ENCODE measurements at regions not wholly inside any gene's neighbourhood (a gene's known extent, or its start where the extent isn't known, plus 50 kb on each side); places are given as distances from the start of the nearest gene placed in this dataset.
"Not testable (repeated sequence)": the region's sequence is repeated elsewhere in the genome, so short reads cannot be mapped to it uniquely, and the experiment has no call there.

DNA sequence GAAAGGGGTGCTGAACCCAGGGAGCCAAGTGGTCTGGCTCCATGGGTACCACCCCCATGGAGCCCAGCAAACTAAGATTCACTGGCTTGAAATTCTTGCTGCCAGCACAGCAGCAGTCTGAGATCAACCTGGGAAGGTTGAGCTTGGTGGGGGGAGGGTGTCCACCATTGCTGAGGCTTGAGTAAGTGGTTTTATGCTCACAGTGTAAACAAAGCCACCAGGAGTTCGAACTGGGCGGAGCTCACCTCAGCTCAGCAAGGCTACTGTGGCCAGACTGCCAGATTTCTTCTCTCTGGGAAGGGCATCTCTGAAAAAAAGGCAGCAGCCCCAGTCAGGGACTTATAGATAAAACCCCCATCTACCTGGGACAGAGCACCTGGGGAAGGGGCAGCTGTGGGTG, 1021.8 kb upstream of the SPRY2 start:
- H3K36me3 ChIP-seq (ENCODE audit: control insufficient read depth in 5 of 5, insufficient read depth in 5 of 5, low read length in 5 of 5); H3K4me1 ChIP-seq (ENCODE audit: control insufficient read depth in 5 of 5, insufficient read depth in 5 of 5, low read length in 5 of 5); H3K27ac ChIP-seq (ENCODE audit: low read depth, low read length); H3K4me3 ChIP-seq (ENCODE audit: low read depth in 1 of 5, low read length in 5 of 5); H3K27me3 ChIP-seq (ENCODE audit: control insufficient read depth in 5 of 5, insufficient read depth in 4 of 5, low read length in 5 of 5); H3K9me3 ChIP-seq (ENCODE audit: control insufficient read depth in 5 of 5, low read length in 5 of 5); H3K9ac ChIP-seq (ENCODE audit: low read length in 5 of 5): not testable (repeated sequence)

DNA sequence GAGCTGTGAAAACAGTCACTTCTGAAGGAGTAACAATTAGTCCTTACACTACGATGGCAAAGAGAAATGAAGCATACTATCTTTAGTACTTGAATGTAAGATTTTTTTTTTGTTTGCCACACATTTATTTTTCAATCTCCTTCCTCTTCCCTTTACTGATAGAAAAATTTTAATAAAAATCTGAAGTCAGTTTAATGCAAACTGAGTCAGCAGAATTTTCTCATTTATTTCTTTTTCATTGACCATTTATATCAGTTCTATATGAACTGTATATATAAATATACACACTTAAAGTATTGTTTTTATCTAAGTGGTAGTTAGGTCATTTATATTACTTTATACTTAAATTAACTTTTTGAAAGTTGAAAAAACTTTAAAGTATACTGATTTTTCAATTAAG, 1009.1 kb upstream of the SPRY2 start:
- Histone ChIP-seq H3K27ac (ENCODE audit: low read depth, low read length) (no peak overlapping the region), H3K4me1 (ENCODE audit: control insufficient read depth in 5 of 5, insufficient read depth in 5 of 5, low read length in 5 of 5) (no peaks in the 10 kb centered on the region), H3K9ac (ENCODE audit: low read length in 5 of 5) (no peak overlapping the region), H3K36me3 (ENCODE audit: control insufficient read depth in 5 of 5, insufficient read depth in 5 of 5, low read length in 5 of 5) (no peaks in the 10 kb centered on the region), H3K4me3 (ENCODE audit: low read depth in 1 of 5, low read length in 5 of 5) (no peak overlapping the region), H3K9me3 (ENCODE audit: control insufficient read depth in 5 of 5, low read length in 5 of 5) (no peaks in the 10 kb centered on the region), H3K27me3 (ENCODE audit: control insufficient read depth in 5 of 5, insufficient read depth in 4 of 5, low read length in 5 of 5) (no peaks in the 10 kb centered on the region)

DNA sequence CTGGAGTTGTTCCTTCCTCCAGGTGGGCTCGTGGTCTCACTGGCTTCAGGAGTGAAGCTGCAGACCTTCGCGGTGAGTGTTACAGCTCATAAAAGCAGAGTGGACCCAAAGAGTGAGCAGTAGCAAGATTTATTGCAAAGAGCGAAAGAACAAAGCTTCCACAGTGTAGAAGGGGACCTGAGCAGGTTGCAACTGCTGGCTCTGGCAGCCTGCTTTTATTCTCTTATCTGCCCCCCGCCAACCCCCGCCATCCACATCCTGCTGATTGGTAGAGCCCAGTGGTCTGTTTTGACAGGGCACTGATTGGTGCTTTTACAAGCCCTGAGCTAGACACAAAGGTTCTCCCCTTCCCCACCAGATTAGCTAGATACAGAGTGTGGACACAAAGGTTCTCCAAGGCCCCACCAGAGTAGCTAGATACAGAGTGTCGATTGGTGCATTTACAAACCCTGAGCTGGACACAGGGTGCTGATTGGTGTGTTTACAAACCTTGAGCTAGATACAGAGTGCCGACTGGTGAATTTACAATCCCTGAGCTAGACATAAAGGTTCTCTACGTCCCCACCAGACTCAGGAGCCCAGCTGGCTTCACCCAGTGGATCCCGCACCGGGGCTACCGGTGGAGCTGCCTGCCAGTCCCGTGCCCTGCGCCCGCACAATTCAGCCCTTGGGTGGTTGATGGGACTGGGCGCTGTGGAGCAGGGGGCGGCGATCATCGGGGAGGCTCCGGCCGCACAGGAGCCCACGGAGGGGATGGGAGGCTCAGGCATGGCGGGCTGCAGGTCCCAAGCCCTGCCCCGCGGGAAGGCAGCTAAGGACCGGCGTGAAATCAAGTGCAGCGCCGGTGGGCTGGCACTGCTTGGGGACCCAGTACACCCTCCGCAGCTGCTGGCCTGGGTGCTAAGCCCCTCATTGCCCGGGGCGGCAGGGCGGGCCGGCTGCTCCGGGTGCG, 999.5 kb upstream of the SPRY2 start:
- H3K4me1 ChIP-seq (ENCODE audit: control insufficient read depth in 5 of 5, insufficient read depth in 5 of 5, low read length in 5 of 5); H3K27me3 ChIP-seq (ENCODE audit: control insufficient read depth in 5 of 5, insufficient read depth in 4 of 5, low read length in 5 of 5); H3K27ac ChIP-seq (ENCODE audit: low read depth, low read length); H3K9me3 ChIP-seq (ENCODE audit: control insufficient read depth in 5 of 5, low read length in 5 of 5); H3K4me3 ChIP-seq (ENCODE audit: low read depth in 1 of 5, low read length in 5 of 5); H3K36me3 ChIP-seq (ENCODE audit: control insufficient read depth in 5 of 5, insufficient read depth in 5 of 5, low read length in 5 of 5); H3K9ac ChIP-seq (ENCODE audit: low read length in 5 of 5): not testable (repeated sequence)

DNA sequence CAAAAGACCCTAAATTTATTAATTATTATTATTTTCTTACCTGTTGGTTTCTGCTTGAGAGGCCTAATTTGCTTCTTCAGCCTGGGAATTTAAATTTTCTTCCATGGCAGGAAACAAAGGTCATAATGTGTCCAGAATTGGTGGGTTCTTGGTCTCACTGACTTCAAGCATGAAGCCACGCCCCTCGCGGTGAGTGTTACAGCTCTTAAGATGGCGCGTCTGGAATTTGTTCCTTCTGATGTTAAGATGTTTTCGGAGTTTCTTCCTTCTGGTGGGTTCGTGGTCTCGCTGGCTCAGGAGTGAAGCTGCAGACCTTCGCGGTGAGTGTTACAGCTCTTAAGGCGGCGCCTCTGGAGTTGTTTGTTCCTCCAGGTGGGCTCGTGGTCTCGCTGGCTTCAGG, 998.7 kb upstream of the SPRY2 start:
- H3K27ac ChIP-seq (ENCODE audit: low read depth, low read length); H3K27me3 ChIP-seq (ENCODE audit: control insufficient read depth in 5 of 5, insufficient read depth in 4 of 5, low read length in 5 of 5); H3K4me3 ChIP-seq (ENCODE audit: low read depth in 1 of 5, low read length in 5 of 5); H3K9ac ChIP-seq (ENCODE audit: low read length in 5 of 5); H3K4me1 ChIP-seq (ENCODE audit: control insufficient read depth in 5 of 5, insufficient read depth in 5 of 5, low read length in 5 of 5); H3K9me3 ChIP-seq (ENCODE audit: control insufficient read depth in 5 of 5, low read length in 5 of 5); H3K36me3 ChIP-seq (ENCODE audit: control insufficient read depth in 5 of 5, insufficient read depth in 5 of 5, low read length in 5 of 5): not testable (repeated sequence)

DNA sequence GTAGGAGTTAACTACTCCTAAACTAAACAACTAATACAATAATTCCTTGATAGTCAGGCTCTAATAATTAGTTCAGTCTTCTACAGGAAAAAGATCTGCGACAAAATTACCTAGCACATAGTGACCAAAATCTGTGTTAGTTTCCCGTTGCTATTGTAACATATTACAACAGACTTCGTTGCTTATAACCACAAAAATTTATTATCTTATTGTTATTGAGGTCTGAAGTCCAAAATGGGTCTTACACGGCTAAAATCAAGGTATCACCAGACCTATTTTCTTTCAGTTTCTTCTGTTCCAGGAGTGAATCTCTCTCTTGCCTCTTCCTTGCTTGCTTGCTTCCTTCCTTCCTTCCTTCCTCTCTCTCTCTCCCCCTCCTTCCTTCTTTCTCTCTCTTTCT, 993.6 kb upstream of the SPRY2 start:
- Histone ChIP-seq H3K27me3 (ENCODE audit: control insufficient read depth in 5 of 5, insufficient read depth in 4 of 5, low read length in 5 of 5) (no peaks in the 10 kb centered on the region), H3K9me3 (ENCODE audit: control insufficient read depth in 5 of 5, low read length in 5 of 5) (peaks cover 0 to 10% (median 6%) of the 10 kb centered on the region in 5 donors), H3K36me3 (ENCODE audit: control insufficient read depth in 5 of 5, insufficient read depth in 5 of 5, low read length in 5 of 5) (no peaks in the 10 kb centered on the region), H3K4me1 (ENCODE audit: control insufficient read depth in 5 of 5, insufficient read depth in 5 of 5, low read length in 5 of 5) (no peaks in the 10 kb centered on the region), H3K27ac (ENCODE audit: low read depth, low read length) (no peak overlapping the region), H3K4me3 (ENCODE audit: low read depth in 1 of 5, low read length in 5 of 5) (no peak overlapping the region), H3K9ac (ENCODE audit: low read length in 5 of 5) (no peak overlapping the region)

DNA sequence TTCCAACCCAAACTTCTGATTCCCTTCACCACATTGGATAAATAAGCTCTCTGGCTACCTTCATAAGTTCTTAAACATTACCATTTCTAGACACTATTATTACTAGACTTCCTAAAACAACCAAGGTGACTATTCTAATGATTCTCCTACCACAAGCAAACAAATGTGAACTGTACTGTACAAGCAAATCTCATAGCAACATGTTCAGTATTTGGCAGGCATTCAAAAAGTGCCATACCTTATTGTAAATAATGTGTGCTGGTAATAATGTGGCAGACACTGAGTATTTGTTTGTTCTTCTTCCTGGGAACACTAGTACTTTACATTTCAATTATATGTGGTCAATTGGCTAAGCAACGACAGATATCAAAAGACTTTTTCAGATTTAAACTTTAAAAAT, 986.0 kb upstream of the SPRY2 start:
- no peak overlapping the region for H3K27ac ChIP-seq (ENCODE audit: low read depth, low read length)
- no peaks in the 10 kb centered on the region for H3K4me1 ChIP-seq (ENCODE audit: control insufficient read depth in 5 of 5, insufficient read depth in 5 of 5, low read length in 5 of 5)
- no peaks in the 10 kb centered on the region for H3K36me3 ChIP-seq (ENCODE audit: control insufficient read depth in 5 of 5, insufficient read depth in 5 of 5, low read length in 5 of 5)
- peaks cover 0 to 10% (median 6%) of the 10 kb centered on the region in 5 donors for H3K9me3 ChIP-seq (ENCODE audit: control insufficient read depth in 5 of 5, low read length in 5 of 5)
- no peak overlapping the region for H3K9ac ChIP-seq (ENCODE audit: low read length in 5 of 5)
- H3K4me3 ChIP-seq (ENCODE audit: low read depth in 1 of 5, low read length in 5 of 5), result no peak overlapping the region
- no peaks in the 10 kb centered on the region for H3K27me3 ChIP-seq (ENCODE audit: control insufficient read depth in 5 of 5, insufficient read depth in 4 of 5, low read length in 5 of 5)

DNA sequence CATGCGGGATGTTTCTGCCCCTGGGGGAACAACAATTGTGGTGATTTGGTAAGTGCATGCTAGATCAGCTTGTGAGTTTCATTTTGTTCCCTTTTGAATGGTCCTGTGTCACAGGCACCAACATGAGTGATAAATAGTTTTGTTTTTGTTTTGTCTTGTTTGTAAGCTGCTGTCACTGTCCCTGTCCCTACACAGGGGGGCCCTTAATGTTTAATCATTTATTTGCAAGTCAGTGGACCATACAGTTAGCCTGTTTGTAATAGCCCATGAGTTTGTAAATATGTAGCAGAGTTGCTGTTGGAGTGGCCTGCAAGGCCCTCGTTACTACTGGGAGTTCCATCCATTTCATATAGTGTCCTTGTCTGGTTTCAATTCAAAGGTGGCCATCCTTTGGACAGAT, 979.6 kb upstream of the SPRY2 start:
- no peak overlapping the region for H3K4me3 ChIP-seq (ENCODE audit: low read depth in 1 of 5, low read length in 5 of 5)
- H3K27ac ChIP-seq (ENCODE audit: low read depth, low read length), result no peak overlapping the region
- H3K27me3 ChIP-seq (ENCODE audit: control insufficient read depth in 5 of 5, insufficient read depth in 4 of 5, low read length in 5 of 5), result no peaks in the 10 kb centered on the region
- no peaks in the 10 kb centered on the region for H3K4me1 ChIP-seq (ENCODE audit: control insufficient read depth in 5 of 5, insufficient read depth in 5 of 5, low read length in 5 of 5)
- H3K9me3 ChIP-seq (ENCODE audit: control insufficient read depth in 5 of 5, low read length in 5 of 5), result no peaks in the 10 kb centered on the region
- no peaks in the 10 kb centered on the region for H3K36me3 ChIP-seq (ENCODE audit: control insufficient read depth in 5 of 5, insufficient read depth in 5 of 5, low read length in 5 of 5)
- H3K9ac ChIP-seq (ENCODE audit: low read length in 5 of 5), result no peak overlapping the region

DNA sequence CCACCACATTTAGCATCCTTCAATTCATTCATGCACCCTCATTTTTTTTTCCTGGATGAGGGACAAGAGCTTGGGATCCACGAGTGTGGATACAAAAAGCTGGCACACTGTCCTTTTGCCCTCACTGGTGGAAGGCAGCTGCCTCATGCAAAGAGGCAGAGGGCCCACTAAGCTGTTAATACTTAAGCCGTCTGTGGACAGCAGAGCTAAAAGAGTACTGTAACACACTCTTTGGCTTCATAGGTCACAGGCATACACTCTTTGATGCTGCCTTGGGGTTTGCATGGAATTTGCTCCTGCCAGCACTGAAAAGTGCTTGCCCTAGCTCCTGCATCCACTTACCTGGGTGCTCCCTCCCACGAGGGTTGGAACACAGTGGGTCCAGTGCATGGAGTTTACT, 978.4 kb upstream of the SPRY2 start:
- no peaks in the 10 kb centered on the region for H3K36me3 ChIP-seq (ENCODE audit: control insufficient read depth in 5 of 5, insufficient read depth in 5 of 5, low read length in 5 of 5)
- H3K9me3 ChIP-seq (ENCODE audit: control insufficient read depth in 5 of 5, low read length in 5 of 5), result no peaks in the 10 kb centered on the region
- no peak overlapping the region for H3K9ac ChIP-seq (ENCODE audit: low read length in 5 of 5)
- H3K27ac ChIP-seq (ENCODE audit: low read depth, low read length), result no peak overlapping the region
- H3K27me3 ChIP-seq (ENCODE audit: control insufficient read depth in 5 of 5, insufficient read depth in 4 of 5, low read length in 5 of 5), result no peaks in the 10 kb centered on the region
- H3K4me1 ChIP-seq (ENCODE audit: control insufficient read depth in 5 of 5, insufficient read depth in 5 of 5, low read length in 5 of 5), result no peaks in the 10 kb centered on the region
- H3K4me3 ChIP-seq (ENCODE audit: low read depth in 1 of 5, low read length in 5 of 5), result no peak overlapping the region

DNA sequence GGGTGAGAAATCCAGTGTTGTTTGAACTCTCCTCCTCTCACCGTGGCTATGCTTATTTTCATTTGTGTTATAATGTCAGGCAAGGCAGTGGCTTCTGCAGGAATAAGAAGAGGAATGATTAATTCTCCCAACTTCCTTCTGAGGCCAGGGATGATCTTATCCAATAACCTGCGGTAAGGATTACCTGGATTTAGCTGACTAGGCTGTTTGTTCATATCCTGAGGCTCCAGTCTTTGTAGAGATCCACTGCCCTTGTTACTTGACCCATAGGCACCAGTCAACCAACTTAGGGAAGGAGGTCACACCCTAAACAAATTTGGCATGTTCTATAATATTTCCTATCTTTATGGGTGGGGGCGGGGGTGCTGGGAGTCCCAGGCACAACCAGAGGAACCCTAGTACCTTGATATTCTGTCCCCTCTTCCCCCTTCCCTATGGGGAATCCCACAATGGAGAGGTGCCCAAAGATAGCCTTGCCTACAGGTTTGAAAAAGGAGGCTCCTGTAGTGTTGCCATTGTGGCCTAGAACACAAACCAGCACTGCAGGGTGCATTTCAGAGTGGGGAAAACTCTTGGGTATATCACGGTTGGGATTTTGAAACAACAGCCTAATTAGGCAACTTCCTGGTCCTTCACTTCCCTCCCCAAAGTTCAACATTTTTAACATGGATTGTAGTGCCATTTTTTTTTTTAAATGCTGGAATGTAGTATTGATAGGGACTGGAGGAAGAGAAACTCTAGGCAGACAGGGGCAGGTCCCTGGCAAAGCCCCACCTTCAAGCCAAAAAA, 977.5 kb upstream of the SPRY2 start:
- no peaks in the 10 kb centered on the region for H3K36me3 ChIP-seq (ENCODE audit: control insufficient read depth in 5 of 5, insufficient read depth in 5 of 5, low read length in 5 of 5)
- no peak overlapping the region for H3K27ac ChIP-seq (ENCODE audit: low read depth, low read length)
- H3K4me1 ChIP-seq (ENCODE audit: control insufficient read depth in 5 of 5, insufficient read depth in 5 of 5, low read length in 5 of 5), result no peaks in the 10 kb centered on the region
- H3K9ac ChIP-seq (ENCODE audit: low read length in 5 of 5), result no peak overlapping the region
- no peaks in the 10 kb centered on the region for H3K27me3 ChIP-seq (ENCODE audit: control insufficient read depth in 5 of 5, insufficient read depth in 4 of 5, low read length in 5 of 5)
- no peak overlapping the region for H3K4me3 ChIP-seq (ENCODE audit: low read depth in 1 of 5, low read length in 5 of 5)
- no peaks in the 10 kb centered on the region for H3K9me3 ChIP-seq (ENCODE audit: control insufficient read depth in 5 of 5, low read length in 5 of 5)

DNA sequence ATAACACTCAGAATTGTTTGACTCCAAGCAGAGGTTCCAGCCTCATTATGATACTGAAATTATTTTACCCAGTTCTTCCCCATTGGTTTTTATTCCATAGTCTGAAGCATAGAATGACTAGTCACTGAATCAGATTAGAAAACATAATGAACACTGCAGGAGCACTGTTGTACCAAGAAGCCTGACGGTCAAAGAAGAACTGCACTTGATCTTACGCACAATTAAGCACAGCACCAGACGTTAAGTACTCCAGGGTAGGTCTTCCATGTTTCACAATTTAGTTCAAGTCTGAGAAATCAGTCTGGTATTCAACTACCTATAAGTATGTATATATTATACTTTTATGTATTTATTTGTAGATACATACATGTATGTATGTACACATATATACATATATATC, 973.5 kb upstream of the SPRY2 start:
- H3K27ac ChIP-seq (ENCODE audit: low read depth, low read length), result no peak overlapping the region
- peaks cover 0 to 3% (median 0%) of the 10 kb centered on the region in 5 donors for H3K9me3 ChIP-seq (ENCODE audit: control insufficient read depth in 5 of 5, low read length in 5 of 5)
- H3K9ac ChIP-seq (ENCODE audit: low read length in 5 of 5), result no peak overlapping the region
- H3K27me3 ChIP-seq (ENCODE audit: control insufficient read depth in 5 of 5, insufficient read depth in 4 of 5, low read length in 5 of 5), result no peaks in the 10 kb centered on the region
- no peaks in the 10 kb centered on the region for H3K4me1 ChIP-seq (ENCODE audit: control insufficient read depth in 5 of 5, insufficient read depth in 5 of 5, low read length in 5 of 5)
- no peaks in the 10 kb centered on the region for H3K36me3 ChIP-seq (ENCODE audit: control insufficient read depth in 5 of 5, insufficient read depth in 5 of 5, low read length in 5 of 5)
- H3K4me3 ChIP-seq (ENCODE audit: low read depth in 1 of 5, low read length in 5 of 5), result no peak overlapping the region
